ENCODE measurements at regions not wholly inside any gene's neighbourhood (a gene's known extent, or its start where the extent isn't known, plus 50 kb on each side); places are given as distances from the start of the nearest gene placed in this dataset.

DNA sequence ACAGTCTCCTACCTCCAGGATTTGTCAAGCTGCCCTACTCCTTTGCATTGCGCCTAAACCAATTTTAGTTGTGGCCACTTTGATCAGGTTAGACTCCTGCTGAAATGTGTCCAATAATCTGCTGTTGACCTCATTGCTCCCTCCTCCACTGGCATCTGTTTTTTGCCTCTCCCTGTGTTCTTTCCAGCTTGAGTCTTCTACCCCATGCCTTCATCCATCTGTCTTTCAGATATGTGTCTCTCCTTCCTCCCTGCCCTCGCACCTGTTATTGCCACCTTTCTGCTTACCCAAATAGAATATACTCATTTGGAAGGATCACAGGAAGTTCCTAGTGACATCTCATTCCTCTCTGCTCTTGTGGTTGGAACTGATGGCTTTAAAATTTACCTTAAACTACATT, 366.6 kb upstream of the CLNK start:
- H3K27me3 Mint-ChIP-seq (ENCODE audit: low read depth), result peaks cover 11% of the 10 kb centered on the region
- peaks cover 5% of the 10 kb centered on the region for H3K9me3 Mint-ChIP-seq (ENCODE audit: low read depth)
- DNase-seq (ENCODE audit: low spot score), result no peak
- H3K4me1 Mint-ChIP-seq (ENCODE audit: low read depth), result no peaks in the 10 kb centered on the region
- no peak overlapping the region for H3K27ac Mint-ChIP-seq (ENCODE audit: unreplicated experiment)
- TF ChIP-seq, protein P1, sequence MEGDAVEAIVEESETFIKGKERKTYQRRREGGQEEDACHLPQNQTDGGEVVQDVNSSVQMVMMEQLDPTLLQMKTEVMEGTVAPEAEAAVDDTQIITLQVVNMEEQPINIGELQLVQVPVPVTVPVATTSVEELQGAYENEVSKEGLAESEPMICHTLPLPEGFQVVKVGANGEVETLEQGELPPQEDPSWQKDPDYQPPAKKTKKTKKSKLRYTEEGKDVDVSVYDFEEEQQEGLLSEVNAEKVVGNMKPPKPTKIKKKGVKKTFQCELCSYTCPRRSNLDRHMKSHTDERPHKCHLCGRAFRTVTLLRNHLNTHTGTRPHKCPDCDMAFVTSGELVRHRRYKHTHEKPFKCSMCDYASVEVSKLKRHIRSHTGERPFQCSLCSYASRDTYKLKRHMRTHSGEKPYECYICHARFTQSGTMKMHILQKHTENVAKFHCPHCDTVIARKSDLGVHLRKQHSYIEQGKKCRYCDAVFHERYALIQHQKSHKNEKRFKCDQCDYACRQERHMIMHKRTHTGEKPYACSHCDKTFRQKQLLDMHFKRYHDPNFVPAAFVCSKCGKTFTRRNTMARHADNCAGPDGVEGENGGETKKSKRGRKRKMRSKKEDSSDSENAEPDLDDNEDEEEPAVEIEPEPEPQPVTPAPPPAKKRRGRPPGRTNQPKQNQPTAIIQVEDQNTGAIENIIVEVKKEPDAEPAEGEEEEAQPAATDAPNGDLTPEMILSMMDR (IDR thresholded peaks at IDR 0.05), result no peak
- no peak overlapping the region for H3K4me3 Mint-ChIP-seq (ENCODE audit: unreplicated experiment)
- H3K36me3 Mint-ChIP-seq (ENCODE audit: low read depth), result no peaks in the 10 kb centered on the region

DNA sequence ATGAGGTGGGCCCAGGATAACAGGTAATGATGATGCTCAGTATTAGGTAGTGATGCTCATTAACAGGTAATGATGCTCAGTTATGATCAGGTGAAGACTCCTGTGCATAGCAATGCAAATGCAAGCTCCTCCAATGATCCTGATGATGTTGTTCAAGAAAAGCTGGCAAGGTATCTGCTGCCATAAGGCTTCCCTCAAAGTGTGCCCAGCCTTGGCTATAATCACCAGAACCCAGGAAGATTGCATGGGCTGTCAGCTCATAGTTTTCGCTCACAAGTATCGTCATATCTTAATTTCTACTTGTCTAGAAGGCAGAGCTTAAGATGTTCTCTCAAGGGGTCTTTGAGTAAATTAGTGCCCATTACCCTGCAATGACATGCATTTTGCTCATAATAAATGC, 366.2 kb upstream of the CLNK start:
- Mint-ChIP-seq H3K4me1 (ENCODE audit: low read depth) (no peaks in the 10 kb centered on the region), H3K9me3 (ENCODE audit: low read depth) (peaks cover 7% of the 10 kb centered on the region), H3K27me3 (ENCODE audit: low read depth) (peaks cover 11% of the 10 kb centered on the region), H3K4me3 (ENCODE audit: unreplicated experiment) (no peak overlapping the region), H3K36me3 (ENCODE audit: low read depth) (no peaks in the 10 kb centered on the region), H3K27ac (ENCODE audit: unreplicated experiment) (no peak overlapping the region)
- TF ChIP-seq, protein P1 (IDR thresholded peaks at IDR 0.05), result no peak
- no peak for DNase-seq (ENCODE audit: low spot score)

- Mint-ChIP-seq H3K4me3 (ENCODE audit: unreplicated experiment) (no peak overlapping the region), H3K4me1 (ENCODE audit: low read depth) (no peaks in the 10 kb centered on the region), H3K36me3 (ENCODE audit: low read depth) (no peaks in the 10 kb centered on the region), H3K9me3 (ENCODE audit: low read depth) (peaks cover 25% of the 10 kb centered on the region), H3K27ac (ENCODE audit: unreplicated experiment) (no peak overlapping the region), H3K27me3 (ENCODE audit: low read depth) (peaks cover 12% of the 10 kb centered on the region)
- DNase-seq (ENCODE audit: low spot score), result no peak
- TF ChIP-seq, protein P1 (IDR thresholded peaks at IDR 0.05), result no peak
Observed at GRCh38 chr4:11049001-11049400, 364.4 kb upstream of the CLNK start.

DNA sequence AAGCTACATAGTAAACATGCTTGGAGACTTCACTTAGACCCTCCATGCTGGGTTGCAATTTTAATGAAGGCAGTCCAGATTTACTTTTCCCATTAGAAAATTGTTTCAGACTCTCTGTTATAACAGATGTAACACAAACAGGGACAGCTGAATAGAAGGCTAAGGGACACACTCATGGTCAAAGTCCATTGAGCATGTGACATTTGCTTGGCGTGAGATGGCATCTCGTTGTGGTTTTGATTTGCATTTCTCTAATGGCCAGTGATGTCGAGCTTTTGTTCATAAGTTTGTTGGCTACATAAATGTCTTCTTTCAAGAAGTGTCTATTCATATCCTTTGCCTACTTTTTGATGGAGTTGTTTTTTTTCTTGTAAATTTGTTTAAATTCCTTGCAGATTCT, 358.2 kb upstream of the CLNK start:
- Mint-ChIP-seq H3K4me3 (ENCODE audit: unreplicated experiment) (no peak overlapping the region), H3K4me1 (ENCODE audit: low read depth) (no peaks in the 10 kb centered on the region), H3K27me3 (ENCODE audit: low read depth) (peaks cover 12% of the 10 kb centered on the region), H3K36me3 (ENCODE audit: low read depth) (no peaks in the 10 kb centered on the region), H3K9me3 (ENCODE audit: low read depth) (peaks cover 25% of the 10 kb centered on the region), H3K27ac (ENCODE audit: unreplicated experiment) (no peak overlapping the region)
- no peak for DNase-seq (ENCODE audit: low spot score)
- TF ChIP-seq, protein P1 (IDR thresholded peaks at IDR 0.05), result no peak

GRCh38 chr4:11039634-11040131, 355.1 kb upstream of the CLNK start:
- Mint-ChIP-seq H3K4me1 (ENCODE audit: low read depth) (no peaks in the 10 kb centered on the region), H3K27me3 (ENCODE audit: low read depth) (peaks cover 3% of the 10 kb centered on the region), H3K27ac (ENCODE audit: unreplicated experiment) (no peak overlapping the region), H3K4me3 (ENCODE audit: unreplicated experiment) (no peak overlapping the region), H3K9me3 (ENCODE audit: low read depth) (peaks cover 7% of the 10 kb centered on the region), H3K36me3 (ENCODE audit: low read depth) (no peaks in the 10 kb centered on the region)
- TF ChIP-seq, protein P1 (IDR thresholded peaks at IDR 0.05), result no peak
- no peak for DNase-seq (ENCODE audit: low spot score)

All from chondrocyte (in vitro differentiated cells).